Transverse colon (tissue), 4 donors: ENCODE measurements at regions not wholly inside any gene's neighbourhood (a gene's known extent, or its start where the extent isn't known, plus 50 kb on each side); places are given as distances from the start of the nearest gene placed in this dataset.

Source experiments
- DNase-seq: peaks from one replicate; pipeline ENCODE4 v3.0.0-alpha.2; 2019
- H3K27ac ChIP-seq, 4 donors: fragments of 200-600 bp; sonication (generic); 2 replicates each; pipeline ENCODE4 v1.5.1; 2016 to 2018; ENCODE audit warnings: inconsistent platforms in 4 of 4
- H3K27me3 ChIP-seq: fragments of 200-600 bp; sonication (generic); 2 replicates; pipeline ENCODE4 v1.5.1; 2017; ENCODE audit warnings: inconsistent platforms
- H3K36me3 ChIP-seq, 4 donors: fragments of 200-600 bp; sonication (generic); 2 replicates each; pipeline ENCODE4 v1.5.1; 2017 to 2019; ENCODE audit warnings: inconsistent platforms in 4 of 4
- H3K4me1 ChIP-seq, 4 donors: fragments of 200-600 bp; sonication (generic); 2 replicates each; pipeline ENCODE4 v1.5.1; 2017 to 2020; ENCODE audit warnings: inconsistent platforms in 4 of 4
- H3K4me3 ChIP-seq, 4 donors: fragments of 200-600 bp; sonication (generic); 1 replicate in 1 of 4; 2 replicates in 3 of 4; pipeline versions ENCODE4 v1.5.1 to v1.6.1; 2017 to 2019; ENCODE audit warnings: inconsistent platforms in 4 of 4
- H3K9me3 ChIP-seq, 2 donors: fragments of 200-600 bp; sonication (generic); 2 replicates each; pipeline ENCODE4 v1.5.1; 2017 to 2019; ENCODE audit warnings: inconsistent platforms in 2 of 2
- EP300 ChIP-seq: sonication (generic); formaldehyde crosslinking; IDR thresholded peaks from one replicate; pipeline ENCODE4 v1.6.1; 2017; ENCODE audit warnings: antibody characterized with exemption, low read depth
- POLR2A ChIP-seq: fragments of 450-650 bp; IDR thresholded peaks from one replicate; pipeline ENCODE4 v1.6.1; 2016; ENCODE audit warnings: antibody characterized with exemption, mild to moderate bottlenecking, moderate library complexity
- POLR2AphosphoS5 ChIP-seq, 3 donors: sonication (generic); formaldehyde crosslinking; IDR thresholded peaks; one replicate each; pipeline ENCODE4 v1.6.1; 2016; ENCODE audit warnings: antibody characterized with exemption in 3 of 3
- WGBS, 2 donors: methylation state at CpG; one replicate each; pipeline ENCODE4 v1.1.5; 2018; ENCODE audit warnings: low coverage in 1 of 2; 5-methylcytosine and 5-hydroxymethylcytosine counted together
- in situ Hi-C, 4 donors: fragments of 200-750 bp; cut with MboI; loops; one replicate each; pipeline versions ENCODE4 v1.15.0 to v1.15.1; 2017; ENCODE audit warnings: low sequenced_read_pairs in 3 of 4, low pct_ligation_motif_present in 1 of 4, low pct_unique_long_range_greater_than_20kb in 1 of 4
- intact Hi-C: fragments of 100-400 bp; cut with DNase I; formaldehyde crosslinking; loops from one replicate; pipeline ENCODE4 v1.15.1; 2023; ENCODE audit warnings: low total_unique reads
- TF ChIP-seq, protein P1 (sequence below), 5 experiments: fragments of 200-600 bp in 3 of 5; fragments of 450-650 bp in 2 of 5; sonication (generic) in 3 of 5; IDR thresholded peaks; 1 replicate in 2 of 5; 2 replicates in 3 of 5; pipeline ENCODE4 v1.5.1; 2016 to 2017; ENCODE audit warnings: antibody characterized with exemption in 5 of 5, inconsistent platforms in 3 of 5, mild to moderate bottlenecking in 2 of 5, moderate library complexity in 1 of 5

DNA sequence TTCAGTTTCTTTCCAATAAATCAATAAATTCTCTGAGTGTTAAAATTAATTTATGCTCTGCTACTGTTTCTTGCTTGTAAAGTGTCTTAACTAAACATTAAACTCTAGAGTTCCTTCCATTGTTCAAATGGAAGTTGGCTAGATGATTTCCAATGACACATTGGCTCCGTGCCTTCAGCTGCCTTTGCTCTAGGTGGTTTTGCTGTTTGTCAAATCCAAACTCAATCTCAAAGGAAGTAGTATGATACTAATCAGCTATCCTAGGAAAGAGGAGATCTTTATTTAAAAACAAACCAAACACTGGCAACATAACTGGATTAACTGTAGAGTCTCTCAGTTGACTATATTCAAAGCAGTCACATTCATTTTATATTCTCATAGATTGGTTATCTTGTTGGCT lies 356.4 kb downstream of the FOXG1 start:
- intact Hi-C loops = no loop called here
- DNase-seq = no peak
- H3K27ac ChIP-seq = no peak overlapping the region
- H3K4me3 ChIP-seq = no peak overlapping the region
- 47 to 88% methylated on average over 1 of the region's 1 CpG for WGBS, 2 donors
- H3K9me3 ChIP-seq = peaks cover 0 to 4% of the 10 kb centered on the region in 2 donors
- no peaks in the 10 kb centered on the region for H3K4me1 ChIP-seq
- no peaks in the 10 kb centered on the region for H3K36me3 ChIP-seq
- no peaks in the 10 kb centered on the region for H3K27me3 ChIP-seq
- in situ Hi-C loops = no loop called here
- TF ChIP-seq, protein P1, sequence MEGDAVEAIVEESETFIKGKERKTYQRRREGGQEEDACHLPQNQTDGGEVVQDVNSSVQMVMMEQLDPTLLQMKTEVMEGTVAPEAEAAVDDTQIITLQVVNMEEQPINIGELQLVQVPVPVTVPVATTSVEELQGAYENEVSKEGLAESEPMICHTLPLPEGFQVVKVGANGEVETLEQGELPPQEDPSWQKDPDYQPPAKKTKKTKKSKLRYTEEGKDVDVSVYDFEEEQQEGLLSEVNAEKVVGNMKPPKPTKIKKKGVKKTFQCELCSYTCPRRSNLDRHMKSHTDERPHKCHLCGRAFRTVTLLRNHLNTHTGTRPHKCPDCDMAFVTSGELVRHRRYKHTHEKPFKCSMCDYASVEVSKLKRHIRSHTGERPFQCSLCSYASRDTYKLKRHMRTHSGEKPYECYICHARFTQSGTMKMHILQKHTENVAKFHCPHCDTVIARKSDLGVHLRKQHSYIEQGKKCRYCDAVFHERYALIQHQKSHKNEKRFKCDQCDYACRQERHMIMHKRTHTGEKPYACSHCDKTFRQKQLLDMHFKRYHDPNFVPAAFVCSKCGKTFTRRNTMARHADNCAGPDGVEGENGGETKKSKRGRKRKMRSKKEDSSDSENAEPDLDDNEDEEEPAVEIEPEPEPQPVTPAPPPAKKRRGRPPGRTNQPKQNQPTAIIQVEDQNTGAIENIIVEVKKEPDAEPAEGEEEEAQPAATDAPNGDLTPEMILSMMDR (IDR thresholded peaks at IDR 0.05) = no peak
- TF ChIP-seq EP300 = no peak
- TF ChIP-seq POLR2A = no peak
- no peak for TF ChIP-seq POLR2AphosphoS5 (IDR thresholded peaks at IDR 0.05)

DNA sequence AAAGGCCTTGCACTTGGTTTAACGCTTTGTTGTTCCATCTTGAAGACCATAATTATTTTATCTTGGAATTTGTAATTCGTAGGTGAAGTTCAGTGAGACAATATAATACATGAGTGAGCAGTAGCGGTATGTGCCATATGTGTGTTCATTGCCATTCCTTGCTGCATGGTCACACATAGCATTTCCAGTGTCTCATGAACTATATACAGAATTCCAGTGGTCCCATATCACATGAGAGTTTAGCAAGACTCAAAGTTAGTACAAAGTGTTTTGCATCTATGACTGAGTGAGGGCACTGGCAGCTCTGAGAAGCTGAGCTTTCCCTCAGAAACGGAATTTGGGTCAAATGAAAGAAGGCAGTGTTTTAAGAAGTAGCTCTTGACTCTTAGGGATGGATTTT lies 359.8 kb downstream of the FOXG1 start:
- 69 to 78% methylated on average over 4 of the region's 4 CpGs for WGBS, 2 donors
- H3K4me3 ChIP-seq = no peak overlapping the region
- TF ChIP-seq POLR2A (no peak), EP300 (no peak)
- peaks cover 0 to 3% of the 10 kb centered on the region in 2 donors for H3K9me3 ChIP-seq
- DNase-seq = no peak
- H3K36me3 ChIP-seq = no peaks in the 10 kb centered on the region
- H3K27me3 ChIP-seq = no peaks in the 10 kb centered on the region
- in situ Hi-C loops (no loop called here), intact Hi-C loops (no loop called here)
- H3K27ac ChIP-seq = no peak overlapping the region
- no peaks in the 10 kb centered on the region for H3K4me1 ChIP-seq

DNA sequence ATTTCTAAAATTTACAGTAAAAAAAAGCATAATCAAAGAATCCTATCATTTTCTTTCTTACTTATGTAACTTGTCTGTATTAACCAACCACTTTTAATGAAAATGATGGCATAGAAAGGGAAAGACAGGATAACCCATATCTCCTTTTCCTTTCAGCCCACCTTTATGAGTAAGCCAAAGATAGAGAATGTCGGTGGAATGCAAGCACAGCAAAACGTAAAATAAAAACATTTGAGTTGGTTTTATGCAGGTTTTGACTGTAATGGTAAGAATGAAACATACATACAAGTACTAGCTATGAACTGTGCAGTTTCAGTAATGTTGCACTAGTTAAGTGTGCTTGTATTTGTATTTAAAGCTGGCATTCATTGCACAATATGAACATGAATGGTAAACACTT lies 360.3 kb downstream of the FOXG1 start:
- no peak for TF ChIP-seq EP300
- no peak for TF ChIP-seq POLR2AphosphoS5 (IDR thresholded peaks at IDR 0.05)
- TF ChIP-seq, protein P1 (IDR thresholded peaks at IDR 0.05) = no peak
- no peak for TF ChIP-seq POLR2A
- Histone ChIP-seq H3K4me3 (no peak overlapping the region), H3K27ac (no peak overlapping the region), H3K4me1 (no peaks in the 10 kb centered on the region), H3K27me3 (no peaks in the 10 kb centered on the region), H3K9me3 (no peaks in the 10 kb centered on the region), H3K36me3 (no peaks in the 10 kb centered on the region)
- WGBS, 2 donors = 64 to 71% methylated on average over 2 of the region's 2 CpGs
- no peak for DNase-seq
- intact Hi-C loops = no loop called here
- in situ Hi-C loops = no loop called here

DNA sequence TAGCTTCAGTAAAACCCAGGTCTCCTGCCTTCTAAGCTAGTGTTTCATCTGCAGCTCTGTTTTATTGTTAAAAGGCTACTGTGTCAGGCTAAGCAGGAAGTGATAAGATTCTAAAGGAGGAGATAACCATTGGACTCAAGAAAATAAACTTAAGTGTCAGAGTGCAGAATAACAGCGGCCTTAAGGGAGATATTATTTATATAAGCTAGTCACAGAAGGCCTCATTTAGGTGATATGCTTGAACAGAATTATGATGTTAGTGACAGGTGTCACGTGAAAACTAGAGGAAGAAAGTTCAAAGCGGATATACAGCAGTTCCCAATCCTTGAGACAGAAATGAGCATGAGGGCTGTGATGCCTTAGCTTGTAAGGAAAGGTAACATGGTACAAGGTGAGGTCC lies 373.4 kb downstream of the FOXG1 start:
- no peak overlapping the region for H3K27ac ChIP-seq
- H3K9me3 ChIP-seq = no peaks in the 10 kb centered on the region
- intact Hi-C loops = no loop called here
- TF ChIP-seq EP300 (no peak), POLR2A (no peak), POLR2AphosphoS5 (IDR thresholded peaks at IDR 0.05) (no peak)
- 32 to 36% methylated on average over 3 of the region's 3 CpGs for WGBS, 2 donors
- in situ Hi-C loops = no loop called here
- H3K4me3 ChIP-seq = no peak overlapping the region
- H3K36me3 ChIP-seq = no peaks in the 10 kb centered on the region
- no peaks in the 10 kb centered on the region for H3K27me3 ChIP-seq
- DNase-seq = no peak
- no peaks in the 10 kb centered on the region for H3K4me1 ChIP-seq

DNA sequence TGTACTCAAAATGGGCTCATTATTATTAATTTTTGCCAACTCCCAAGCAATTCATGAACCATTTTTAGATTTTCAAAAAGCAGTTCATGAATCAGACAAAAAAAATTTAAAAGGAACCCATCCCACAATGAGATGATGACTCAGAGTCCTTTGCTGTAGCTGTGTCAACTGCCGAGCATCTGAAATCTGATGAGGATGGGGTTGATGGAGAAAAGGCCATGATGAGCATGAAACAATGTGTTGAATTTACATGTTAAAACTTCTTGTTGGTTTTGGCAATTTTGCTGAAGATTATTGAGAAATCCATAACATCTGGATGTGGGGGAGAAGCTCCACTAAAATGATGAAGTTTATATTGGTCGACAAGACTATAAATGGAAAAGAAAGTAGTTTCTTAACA lies 378.0 kb downstream of the FOXG1 start:
- Histone ChIP-seq H3K36me3 (no peaks in the 10 kb centered on the region), H3K27me3 (no peaks in the 10 kb centered on the region), H3K4me3 (no peak overlapping the region), H3K4me1 (no peaks in the 10 kb centered on the region), H3K9me3 (no peaks in the 10 kb centered on the region), H3K27ac (no peak overlapping the region)
- no peak for DNase-seq
- intact Hi-C loops (no loop called here), in situ Hi-C loops (no loop called here)
- 66 to 71% methylated on average over 2 of the region's 2 CpGs for WGBS, 2 donors
- TF ChIP-seq EP300 (no peak), POLR2AphosphoS5 (IDR thresholded peaks at IDR 0.05) (no peak), POLR2A (no peak)
- TF ChIP-seq, protein P1 (IDR thresholded peaks at IDR 0.05) = no peak
